Tibial nerve (tissue), 4 donors: ENCODE measurements at regions not wholly inside any gene's neighbourhood (a gene's known extent, or its start where the extent isn't known, plus 50 kb on each side); places are given as distances from the start of the nearest gene placed in this dataset.
"Not testable (repeated sequence)": the region's sequence is repeated elsewhere in the genome, so short reads cannot be mapped to it uniquely, and the experiment has no call there.

Source experiments
- DNase-seq, 2 donors: peaks; one replicate each; pipeline ENCODE4 v3.0.0-alpha.2; 2019; ENCODE audit warnings: low spot score in 2 of 2
- H3K27ac ChIP-seq, 4 donors: fragments of 200-600 bp; sonication (generic) in 3 of 4; one replicate each; pipeline ENCODE4 v1.5.1; 2017 to 2019; ENCODE audit warnings: mild to moderate bottlenecking in 1 of 4
- H3K27me3 ChIP-seq, 2 donors: fragments of 200-600 bp; sonication (generic) in 1 of 2; one replicate each; pipeline versions ENCODE4 v1.5.1 to v1.6.0; 2017 to 2019
- H3K36me3 ChIP-seq, 3 donors: fragments of 200-600 bp; sonication (generic); one replicate each; pipeline ENCODE4 v1.5.1; 2018 to 2019
- H3K4me1 ChIP-seq, 4 donors: fragments of 200-600 bp; sonication (generic) in 3 of 4; one replicate each; pipeline ENCODE4 v1.5.1; 2017 to 2019
- H3K4me3 ChIP-seq, 4 donors: fragments of 200-600 bp; sonication (generic) in 3 of 4; one replicate each; pipeline ENCODE4 v1.5.1; 2017 to 2019; ENCODE audit warnings: mild to moderate bottlenecking in 1 of 4, moderate library complexity in 1 of 4
- H3K9me3 ChIP-seq, 4 donors: fragments of 200-600 bp; sonication (generic) in 3 of 4; one replicate each; pipeline ENCODE4 v1.5.1; 2017 to 2019
- CTCF ChIP-seq, 5 experiments: fragments of 200-600 bp in 3 of 5; fragments of 450-650 bp in 2 of 5; sonication (generic) in 3 of 5; IDR thresholded peaks; one replicate each; pipeline ENCODE4 v1.5.1; 2016 to 2019; ENCODE audit warnings: antibody characterized with exemption in 5 of 5, mild to moderate bottlenecking in 3 of 5, moderate library complexity in 2 of 5
- EP300 ChIP-seq, 2 donors: sonication (generic); formaldehyde crosslinking; IDR thresholded peaks; one replicate each; pipeline ENCODE4 v1.6.1; 2017; ENCODE audit warnings: antibody characterized with exemption in 2 of 2, mild to moderate bottlenecking in 1 of 2
- POLR2A ChIP-seq, 2 donors: fragments of 450-650 bp; IDR thresholded peaks; one replicate each; pipeline ENCODE4 v1.6.1; 2017; ENCODE audit warnings: antibody characterized with exemption in 2 of 2, mild to moderate bottlenecking in 2 of 2, moderate library complexity in 2 of 2
- WGBS, 2 donors: methylation state at CpG; one replicate each; pipeline ENCODE4 v1.1.5; 2018; 5-methylcytosine and 5-hydroxymethylcytosine counted together

GRCh38 chr3:189419683-189420082 is 211.5 kb upstream of the TP63 start:
- H3K27me3 ChIP-seq = no peaks in the 10 kb centered on the region
- DNase-seq = no peak
- no peaks in the 10 kb centered on the region for H3K4me1 ChIP-seq
- H3K27ac ChIP-seq = no peak overlapping the region
- no peaks in the 10 kb centered on the region for H3K36me3 ChIP-seq
- TF ChIP-seq EP300 (IDR thresholded peaks at IDR 0.05) (no peak), CTCF (IDR thresholded peaks at IDR 0.05) (no peak), POLR2A (IDR thresholded peaks at IDR 0.05) (no peak)
- no peaks in the 10 kb centered on the region for H3K9me3 ChIP-seq
- 71 to 92% methylated on average over 1 of the region's 1 CpG for WGBS, 2 donors
- H3K4me3 ChIP-seq = no peak overlapping the region

- H3K36me3 ChIP-seq = no peaks in the 10 kb centered on the region
- TF ChIP-seq EP300 (IDR thresholded peaks at IDR 0.05) = no peak
- TF ChIP-seq CTCF (IDR thresholded peaks at IDR 0.05) = no peak
- TF ChIP-seq POLR2A (IDR thresholded peaks at IDR 0.05) = no peak
- H3K9me3 ChIP-seq = no peaks in the 10 kb centered on the region
- no peaks in the 10 kb centered on the region for H3K27me3 ChIP-seq
- 87 to 93% methylated on average over 2 of the region's 2 CpGs for WGBS, 2 donors
- H3K4me3 ChIP-seq = no peak overlapping the region
- H3K4me1 ChIP-seq = no peaks in the 10 kb centered on the region
- no peak overlapping the region for H3K27ac ChIP-seq
- no peak for DNase-seq
These were observed 206.3 kb upstream of the TP63 start for GRCh38 chr3:189424922-189425321.

GRCh38 chr3:189429019-189429418 is 202.2 kb upstream of the TP63 start:
- Histone ChIP-seq H3K9me3 (peaks cover 0 to 12% (median 0%) of the 10 kb centered on the region in 4 donors), H3K36me3 (no peaks in the 10 kb centered on the region), H3K27me3 (no peaks in the 10 kb centered on the region), H3K4me3 (no peak overlapping the region), H3K4me1 (no peaks in the 10 kb centered on the region), H3K27ac (no peak overlapping the region)
- TF ChIP-seq POLR2A (IDR thresholded peaks at IDR 0.05) (no peak), CTCF (IDR thresholded peaks at IDR 0.05) (no peak), EP300 (IDR thresholded peaks at IDR 0.05) (no peak)
- DNase-seq = no peak
- 33 to 40% methylated on average over 1 of the region's 1 CpG for WGBS, 2 donors

- Histone ChIP-seq H3K27ac (no peak overlapping the region), H3K27me3 (no peaks in the 10 kb centered on the region), H3K4me1 (no peaks in the 10 kb centered on the region), H3K4me3 (no peak overlapping the region), H3K36me3 (no peaks in the 10 kb centered on the region), H3K9me3 (peaks cover 0 to 12% (median 0%) of the 10 kb centered on the region in 4 donors)
- TF ChIP-seq EP300 (IDR thresholded peaks at IDR 0.05) = no peak
- TF ChIP-seq POLR2A (IDR thresholded peaks at IDR 0.05) = no peak
- TF ChIP-seq CTCF (IDR thresholded peaks at IDR 0.05) = no peak
- DNase-seq = no peak
- WGBS, 2 donors = 94 to 100% methylated on average over 2 of the region's 2 CpGs
These were observed 201.0 kb upstream of the TP63 start for GRCh38 chr3:189430166-189430565.

- not testable (repeated sequence) for DNase-seq, H3K4me1 ChIP-seq, H3K27ac ChIP-seq, H3K36me3 ChIP-seq, H3K4me3 ChIP-seq, H3K9me3 ChIP-seq, H3K27me3 ChIP-seq
- 88 to 90% methylated on average over 10 of the region's 10 CpGs for WGBS, 2 donors
These were observed 188.9 kb upstream of the TP63 start for GRCh38 chr3:189442257-189442656.

- H3K4me3 ChIP-seq = no peak overlapping the region
- H3K27ac ChIP-seq = no peak overlapping the region
- TF ChIP-seq CTCF (IDR thresholded peaks at IDR 0.05) = no peak
- TF ChIP-seq EP300 (IDR thresholded peaks at IDR 0.05) = no peak
- TF ChIP-seq POLR2A (IDR thresholded peaks at IDR 0.05) = no peak
- no peaks in the 10 kb centered on the region for H3K4me1 ChIP-seq
- H3K27me3 ChIP-seq = no peaks in the 10 kb centered on the region
- H3K36me3 ChIP-seq = no peaks in the 10 kb centered on the region
- 79 to 84% methylated on average over 3 of the region's 3 CpGs for WGBS, 2 donors
- no peak for DNase-seq
- H3K9me3 ChIP-seq = peaks cover 0 to 8% (median 2%) of the 10 kb centered on the region in 4 donors
These were observed 184.1 kb upstream of the TP63 start for GRCh38 chr3:189446959-189447560.
